H9 (cell line): ENCODE measurements at regions not wholly inside any gene's neighbourhood (a gene's known extent, or its start where the extent isn't known, plus 50 kb on each side); places are given as distances from the start of the nearest gene placed in this dataset.

ENCODE experiments used
- DNase-seq: peaks from one replicate; pipeline ENCODE4 v3.0.0-alpha.2; 2017
- H2AFZ ChIP-seq: one replicate; pipeline ENCODE4 v1.6.1; 2013; ENCODE audit warnings: mild to moderate bottlenecking, low read length, control low read depth, moderate library complexity
- H2AK5ac ChIP-seq: 2 replicates; pipeline ENCODE4 v1.6.1; 2013; ENCODE audit warnings: low read length, control low read depth, mixed read lengths; ENCODE audit not compliant: insufficient read length
- H2BK120ac ChIP-seq: one replicate; pipeline ENCODE4 v1.6.1; 2013; ENCODE audit warnings: low read depth, mild to moderate bottlenecking, low read length, control low read depth, inconsistent platforms; ENCODE audit not compliant: poor library complexity, severe bottlenecking
- H2BK12ac ChIP-seq: 2 replicates; pipeline ENCODE4 v1.6.1; 2013; ENCODE audit warnings: low read length, control low read depth, mixed read lengths, low read depth; ENCODE audit not compliant: insufficient read length
- H2BK15ac ChIP-seq: 2 replicates; pipeline ENCODE4 v1.6.1; 2013; ENCODE audit warnings: low read depth, low read length, control low read depth
- H2BK20ac ChIP-seq: one replicate; pipeline ENCODE4 v1.6.1; 2013; ENCODE audit warnings: low read depth, mild to moderate bottlenecking, low read length, control low read depth, inconsistent platforms; ENCODE audit not compliant: poor library complexity, severe bottlenecking
- H2BK5ac ChIP-seq: 2 replicates; pipeline ENCODE4 v1.6.1; 2013; ENCODE audit warnings: low read length, control low read depth, mixed read lengths; ENCODE audit not compliant: insufficient read length
- H3K14ac ChIP-seq: 2 replicates; pipeline ENCODE4 v1.6.1; 2013; ENCODE audit warnings: low read length, control low read depth; ENCODE audit not compliant: insufficient read depth
- H3K18ac ChIP-seq: 2 replicates; pipeline ENCODE4 v1.6.1; 2013; ENCODE audit warnings: low read depth, mild to moderate bottlenecking, mixed read lengths, low read length, control low read depth; ENCODE audit not compliant: insufficient read length
- H3K23ac ChIP-seq: 2 replicates; pipeline ENCODE4 v1.6.1; 2013; ENCODE audit warnings: low read length, control low read depth, mixed read lengths, low read depth; ENCODE audit not compliant: insufficient read length
- H3K23me2 ChIP-seq: 2 replicates; pipeline ENCODE4 v1.6.1; 2013; ENCODE audit warnings: low read depth, mild to moderate bottlenecking, mixed read lengths, low read length, control low read depth; ENCODE audit not compliant: insufficient read length, poor library complexity, severe bottlenecking
- H3K27ac ChIP-seq: 2 replicates; pipeline ENCODE4 v1.5.1; 2013; ENCODE audit warnings: low read length, control low read depth, mixed read lengths, low read depth; ENCODE audit not compliant: insufficient read length
- H3K27me3 ChIP-seq: 2 replicates; pipeline ENCODE4 v1.6.1; 2013; ENCODE audit warnings: low read length, control low read depth, inconsistent platforms; ENCODE audit not compliant: insufficient read depth
- H3K4ac ChIP-seq: 2 replicates; pipeline ENCODE4 v1.6.1; 2013; ENCODE audit warnings: low read depth, mild to moderate bottlenecking, control low read depth, inconsistent platforms, low read length, moderate library complexity
- H3K4me1 ChIP-seq: 2 replicates; pipeline ENCODE4 v1.6.1; 2013; ENCODE audit warnings: low read length, control low read depth, inconsistent platforms; ENCODE audit not compliant: insufficient read depth
- H3K4me2 ChIP-seq: 2 replicates; pipeline ENCODE4 v1.6.1; 2013; ENCODE audit warnings: low read length, control low read depth, mixed read lengths; ENCODE audit not compliant: insufficient read length, insufficient read depth
- H3K56ac ChIP-seq: 2 replicates; pipeline ENCODE4 v1.6.1; 2013; ENCODE audit warnings: low read depth, mild to moderate bottlenecking, mixed read lengths, low read length, control low read depth; ENCODE audit not compliant: insufficient read length
- H3K79me1 ChIP-seq: 2 replicates; pipeline ENCODE4 v1.6.1; 2013; ENCODE audit warnings: low read depth, mild to moderate bottlenecking, moderate library complexity, low read length, control low read depth, inconsistent platforms; ENCODE audit not compliant: insufficient read depth, poor library complexity, severe bottlenecking
- H3K79me2 ChIP-seq: 2 replicates; pipeline ENCODE4 v1.6.1; 2013; ENCODE audit warnings: low read length, control low read depth, inconsistent platforms; ENCODE audit not compliant: insufficient read depth
- H3K9ac ChIP-seq: 2 replicates; pipeline ENCODE4 v1.6.1; 2013; ENCODE audit warnings: low read length, control low read depth, mixed read lengths; ENCODE audit not compliant: insufficient read length; ENCODE audit errors: extremely low read depth
- H3K9me3 ChIP-seq: one replicate; pipeline ENCODE4 v1.6.1; 2013; ENCODE audit warnings: low read depth, low read length, inconsistent platforms; ENCODE audit not compliant: control insufficient read depth
- H3T11ph ChIP-seq: one replicate; pipeline ENCODE4 v1.6.1; 2013; ENCODE audit warnings: mild to moderate bottlenecking, low read length, control low read depth, inconsistent platforms
- H4K20me1 ChIP-seq: one replicate; pipeline ENCODE4 v1.6.1; 2013; ENCODE audit not compliant: control insufficient read depth, insufficient read length, insufficient read depth
- H4K5ac ChIP-seq: 2 replicates; pipeline ENCODE4 v1.6.1; 2013; ENCODE audit warnings: low read depth, mild to moderate bottlenecking, mixed read lengths, low read length, control low read depth; ENCODE audit not compliant: insufficient read length
- H4K8ac ChIP-seq: replicated peaks from 2 replicates; pipeline ENCODE4 v1.6.1; 2013; ENCODE audit warnings: low read length, control low read depth, mixed read lengths, low read depth; ENCODE audit not compliant: insufficient read length
- H4K91ac ChIP-seq: 2 replicates; pipeline ENCODE4 v1.6.1; 2013; ENCODE audit warnings: low read depth, mild to moderate bottlenecking, moderate library complexity, mixed read lengths, low read length, control low read depth; ENCODE audit not compliant: insufficient read length
- H3K27ac Mint-ChIP-seq, 3 experiments: 2 replicates in 2 of 3; 3 replicates in 1 of 3; pipeline ENCODE4 v1.8.0; 2020 to 2021; ENCODE audit warnings: mixed read lengths in 3 of 3, mild to moderate bottlenecking in 1 of 3, moderate library complexity in 1 of 3
- H3K27me3 Mint-ChIP-seq: 2 replicates; pipeline ENCODE4 v1.8.0; 2021; ENCODE audit warnings: low read depth, mild to moderate bottlenecking, moderate library complexity, mixed read lengths
- H3K36me3 Mint-ChIP-seq, 3 experiments: 2 replicates in 2 of 3; 3 replicates in 1 of 3; pipeline ENCODE4 v1.8.0; 2020 to 2021; ENCODE audit warnings: low read depth in 3 of 3, mixed read lengths in 3 of 3; ENCODE audit not compliant: insufficient read depth in 1 of 3
- H3K4me1 Mint-ChIP-seq, 2 experiments: 2 replicates each; pipeline ENCODE4 v1.8.0; 2020; ENCODE audit warnings: mixed read lengths in 2 of 2
- H3K4me3 Mint-ChIP-seq, 2 experiments: 2 replicates in 1 of 2; 3 replicates in 1 of 2; pipeline ENCODE4 v1.8.0; 2020 to 2021; ENCODE audit warnings: mild to moderate bottlenecking in 2 of 2, mixed read lengths in 2 of 2, moderate library complexity in 1 of 2
- H3K9me3 Mint-ChIP-seq, 2 experiments: 2 replicates in 1 of 2; 3 replicates in 1 of 2; pipeline ENCODE4 v1.8.0; 2020; ENCODE audit warnings: mild to moderate bottlenecking in 2 of 2, mixed read lengths in 2 of 2, moderate library complexity in 1 of 2
- CTCF ChIP-seq: fragments of 200-600 bp; sonication (generic); conservative IDR thresholded peaks from 3 replicates; pipeline ENCODE4 v1.8.0; 2021; ENCODE audit warnings: antibody characterized with exemption, mild to moderate bottlenecking
- WGBS: extraction: QIAGEN DNeasy Blood & Tissue Kit; methylation state at CpG from one replicate; pipeline ENCODE4 v1.1.7; 2013; ENCODE audit warnings: missing lambda C conversion rate, low lambda C conversion rate, mixed read lengths; ENCODE audit not compliant: insufficient read length; ENCODE audit errors: extremely low coverage; 5-methylcytosine and 5-hydroxymethylcytosine counted together

DNA sequence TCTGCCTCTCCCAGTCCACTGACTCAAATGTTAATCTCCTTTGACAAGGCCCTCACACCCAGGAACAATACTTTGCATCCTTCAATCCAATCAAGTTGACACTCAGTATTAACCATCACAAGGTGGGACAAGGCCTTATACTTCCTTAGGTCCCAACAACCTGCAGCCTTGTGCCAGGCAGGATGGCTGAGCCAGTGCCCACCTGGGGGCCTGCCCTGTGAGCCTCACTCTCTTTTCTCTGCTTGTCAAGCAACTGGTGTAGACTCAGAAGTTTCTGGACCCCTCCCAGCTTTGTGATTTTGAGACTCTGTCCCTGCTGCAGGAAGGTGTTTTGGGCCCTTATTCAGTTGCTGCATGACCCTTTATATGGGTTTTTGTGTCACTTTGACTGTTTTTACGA, 310.0 kb upstream of the C1orf174 start:
- peaks cover 19% of the 10 kb centered on the region for H3K27me3 Mint-ChIP-seq
- H3K9me3 Mint-ChIP-seq: peaks cover 18 to 24% of the 10 kb centered on the region in 2 experiments

More for the DNA sequence above, 310.0 kb upstream of the C1orf174 start:
- no peak for DNase-seq
- Histone ChIP-seq H3K18ac (no peak overlapping the region), H3K27ac (no peak overlapping the region), H3K4me2 (no peak overlapping the region), H4K91ac (no peak overlapping the region), H3K9me3 (peaks cover 8% of the 10 kb centered on the region), H3T11ph (no peak overlapping the region), H4K20me1 (no peaks in the 10 kb centered on the region), H3K14ac (no peak overlapping the region), H3K23me2 (no peaks in the 10 kb centered on the region), H2AFZ (no peak overlapping the region), H3K27me3 (no peaks in the 10 kb centered on the region), H2AK5ac (no peak overlapping the region), H3K9ac (no peak overlapping the region), H4K8ac (no peak overlapping the region), H4K5ac (no peak overlapping the region), H3K23ac (no peak overlapping the region), H2BK12ac (no peak overlapping the region), H3K79me1 (no peaks in the 10 kb centered on the region), H2BK5ac (no peak overlapping the region), H2BK120ac (no peak overlapping the region), H3K79me2 (no peaks in the 10 kb centered on the region), H3K4me1 (no peaks in the 10 kb centered on the region; the same call in 1 of the 2 replicates), H3K4ac (no peak overlapping the region), H2BK20ac (no peak overlapping the region), H3K56ac (no peak overlapping the region), H2BK15ac (no peak overlapping the region)
- H3K4me1 Mint-ChIP-seq: peaks cover 24 to 27% of the 10 kb centered on the region in 2 experiments
- no peak for TF ChIP-seq CTCF
- H3K4me3 Mint-ChIP-seq: no peak overlapping the region
- H3K36me3 Mint-ChIP-seq: peaks cover 7 to 14% (median 7%) of the 10 kb centered on the region in 3 experiments; a peak in 4 of 7 replicates
- no peak overlapping the region for H3K27ac Mint-ChIP-seq
- WGBS: no CpG with 5 or more reads among the region's 1 CpG
